NCI-H2227 (cell line): ENCODE measurements at regions not wholly inside any gene's neighbourhood (a gene's known extent, or its start where the extent isn't known, plus 50 kb on each side); places are given as distances from the start of the nearest gene placed in this dataset.
"Not testable (repeated sequence)": the region's sequence is repeated elsewhere in the genome, so short reads cannot be mapped to it uniquely, and the experiment has no call there.

Experiments
- DNase-seq: peaks from one replicate; lab custom pipeline; 2025; ENCODE audit not compliant: unreplicated experiment; lab: John Stamatoyannopoulos, UW

DNA sequence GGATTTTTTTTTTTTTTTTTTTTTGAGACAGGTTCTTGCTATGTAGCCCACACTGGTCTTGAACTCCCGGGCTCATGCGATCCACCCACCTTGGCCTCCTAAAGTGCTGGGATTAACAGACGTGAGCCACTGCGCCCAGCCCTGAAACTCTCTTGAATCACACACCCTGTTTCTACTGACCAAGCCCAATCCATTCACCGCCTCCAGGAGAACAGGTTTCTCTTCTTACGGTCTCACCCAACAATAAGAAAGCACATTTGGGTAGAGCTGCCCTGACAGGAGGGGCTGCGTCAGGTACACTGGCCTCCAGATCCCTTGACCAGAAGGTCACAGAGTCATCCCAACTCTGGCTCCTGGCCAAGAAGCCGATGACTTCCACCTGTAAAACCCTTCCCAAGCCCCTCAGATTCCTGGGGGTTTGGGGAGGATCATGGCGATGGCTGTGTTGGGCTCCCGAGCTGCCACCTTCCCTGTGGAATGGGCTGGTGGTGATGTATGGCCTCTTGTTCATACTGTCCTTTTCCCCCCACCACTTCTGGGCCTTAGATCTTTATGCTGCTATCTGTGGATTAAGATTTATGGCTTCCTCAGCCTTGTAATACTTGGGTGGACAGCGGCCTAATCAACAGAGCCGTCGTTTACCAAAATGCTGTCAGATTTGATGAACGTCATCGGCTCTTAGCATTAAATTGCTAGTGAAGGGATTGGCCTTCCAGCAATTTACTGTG is 89.1 kb downstream of the KATNIP start:
- peak; percentile 66 for DNase-seq

GRCh38 chr16:27639561-27640276 is 89.8 kb downstream of the KATNIP start:
- DNase-seq, result peak; percentile 65

DNA sequence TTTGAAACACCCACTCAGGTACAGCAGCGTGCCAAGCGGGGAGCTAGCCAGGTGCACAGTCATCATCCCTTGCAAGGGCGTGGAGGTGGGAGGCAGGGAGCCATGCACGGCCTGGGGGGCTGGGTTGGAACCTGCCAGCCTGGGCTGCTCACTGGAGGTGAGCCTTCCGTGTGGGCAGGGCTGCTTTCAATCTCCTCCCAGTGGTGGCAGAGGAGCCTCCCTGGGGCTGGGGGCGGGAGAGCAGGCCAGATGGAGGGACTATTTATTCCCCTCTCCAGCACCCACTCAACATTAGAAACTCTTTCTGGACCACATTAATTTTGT is 90.3 kb downstream of the KATNIP start:
- DNase-seq, result peak; percentile 37

GRCh38 chr16:27641260-27641659 is 91.3 kb downstream of the KATNIP start:
- DNase-seq, result no peak

GRCh38 chr16:27641734-27642415 is 91.9 kb downstream of the KATNIP start:
- DNase-seq, result not testable (repeated sequence)

DNA sequence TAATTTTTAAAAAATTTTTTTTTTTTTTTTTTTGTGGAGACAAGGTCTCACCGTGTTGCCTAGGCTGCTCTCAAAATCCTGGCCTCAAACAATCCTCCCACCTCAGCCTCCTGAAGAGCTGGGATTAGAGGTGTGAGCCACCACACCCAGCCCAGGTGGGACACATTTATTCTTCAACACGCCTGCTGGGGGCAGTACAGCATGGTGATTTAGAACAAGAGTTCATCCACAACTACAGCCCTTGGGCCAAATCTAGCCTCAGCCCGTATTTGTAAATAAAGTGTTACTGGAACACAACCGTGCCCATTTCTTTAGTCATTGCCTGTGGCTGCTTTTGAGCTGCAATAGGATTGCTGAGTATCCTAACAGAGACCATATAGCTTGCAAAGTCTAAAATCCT is 92.8 kb downstream of the KATNIP start:
- DNase-seq, result no peak

DNA sequence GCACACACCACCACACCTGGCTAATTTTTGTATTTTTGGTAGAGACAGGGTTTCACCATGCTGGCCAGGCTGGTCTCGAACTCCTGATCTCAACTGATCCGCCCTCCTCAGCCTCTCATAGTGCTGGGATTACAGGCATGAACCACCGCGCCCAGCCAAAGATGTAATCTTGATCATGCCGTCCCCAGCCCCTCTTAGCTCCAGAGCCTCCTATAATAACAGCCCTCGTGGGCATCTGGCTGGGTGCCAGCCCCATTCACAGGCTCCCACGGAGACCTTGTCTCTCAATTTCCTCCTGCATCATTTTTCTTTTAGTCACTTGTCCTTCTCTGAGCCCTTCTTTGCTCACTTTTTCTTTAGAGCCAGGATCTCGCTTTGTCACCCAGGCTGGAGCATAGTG is 94.2 kb downstream of the KATNIP start:
- peak; percentile 80 for DNase-seq

DNA sequence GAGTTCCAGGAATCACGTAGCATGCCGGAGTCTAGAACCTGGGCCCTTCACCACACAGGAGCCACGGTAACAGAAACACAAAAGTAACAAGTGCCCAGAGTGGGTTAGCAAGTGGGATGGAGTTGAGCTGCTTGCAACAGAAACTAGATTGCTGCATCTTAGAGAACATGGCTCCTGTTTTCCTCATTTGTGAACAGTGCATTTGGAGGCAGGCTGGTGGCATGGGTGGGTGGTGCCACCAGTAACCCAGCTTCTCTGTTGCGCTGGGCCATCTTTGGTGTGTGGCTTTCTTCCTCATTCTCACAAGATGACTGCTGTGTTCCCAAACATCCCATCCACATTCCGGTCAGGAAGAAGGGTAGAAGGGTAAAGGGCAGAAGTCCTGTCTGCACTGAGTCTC is 95.5 kb downstream of the KATNIP start:
- no peak for DNase-seq

GRCh38 chr16:27646806-27647205 is 96.9 kb downstream of the KATNIP start:
- DNase-seq, result no peak

GRCh38 chr16:27649021-27649420 is 99.1 kb downstream of the KATNIP start:
- DNase-seq, result no peak

- DNase-seq, result no peak
Observed at GRCh38 chr16:27650073-27650701, 100.2 kb downstream of the KATNIP start.

- DNase-seq, result peak; percentile 29
Observed at GRCh38 chr16:27651301-27651700, 101.4 kb downstream of the KATNIP start.

GRCh38 chr16:27657811-27658210 is 107.9 kb downstream of the KATNIP start:
- no peak for DNase-seq

DNA sequence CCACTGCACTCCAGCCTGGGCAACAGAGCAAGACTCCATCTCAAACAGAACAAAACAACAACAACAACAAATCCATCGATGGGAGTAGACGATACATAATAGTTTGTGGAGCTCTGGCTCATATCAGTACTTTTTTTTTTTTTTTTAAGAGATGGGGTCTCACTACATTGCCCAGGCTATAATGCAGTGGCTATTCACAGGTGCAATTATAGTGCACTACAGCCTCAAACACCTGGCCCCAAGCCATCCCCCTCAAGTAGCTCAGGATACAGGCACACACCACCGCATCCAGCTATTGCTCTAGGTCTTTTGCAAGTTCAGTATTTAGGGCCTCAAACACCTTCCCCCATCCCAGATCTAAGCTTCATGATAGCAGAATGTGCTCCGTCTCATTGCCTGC is 110.6 kb downstream of the KATNIP start:
- DNase-seq, result no peak

- DNase-seq, result not testable (repeated sequence)
Observed at GRCh38 chr16:27663235-27663634, 113.3 kb downstream of the KATNIP start.

GRCh38 chr16:27665881-27666280 is 115.9 kb downstream of the KATNIP start:
- no peak for DNase-seq

DNA sequence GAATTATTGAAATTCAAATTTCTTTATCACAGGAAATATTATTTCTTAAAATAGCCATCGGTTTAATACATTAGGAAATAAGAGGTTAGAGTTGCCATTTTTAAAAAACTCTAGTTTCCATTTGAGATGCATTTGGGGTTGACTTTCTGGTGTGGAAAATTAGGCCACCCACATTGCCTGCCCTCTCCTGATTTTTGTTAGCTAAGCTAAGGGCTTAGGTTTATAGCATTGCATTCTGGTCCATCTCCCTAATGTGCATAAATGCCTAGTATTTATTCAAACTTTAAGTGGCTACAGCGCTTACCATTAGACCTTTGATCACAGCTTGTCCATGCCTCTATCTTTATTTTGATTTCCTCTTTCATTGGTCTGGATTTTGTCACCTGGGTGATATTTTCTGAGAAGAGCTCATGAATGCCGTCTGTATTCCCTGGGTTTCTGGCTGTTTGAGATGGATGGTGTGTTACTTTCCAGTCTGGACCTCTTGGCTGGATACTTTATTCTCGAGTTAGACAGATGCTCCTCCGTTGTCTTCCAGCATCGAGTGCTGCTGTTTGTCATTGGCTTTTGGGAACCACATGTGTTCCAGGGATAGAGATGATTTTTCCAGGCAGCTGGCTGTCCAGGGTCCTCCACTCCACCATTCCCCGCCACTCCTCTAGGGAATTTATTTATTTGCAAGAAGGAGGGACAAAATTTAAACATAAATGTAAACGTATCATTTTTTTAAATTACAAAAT is 120.3 kb downstream of the KATNIP start:
- DNase-seq, result no peak

DNA sequence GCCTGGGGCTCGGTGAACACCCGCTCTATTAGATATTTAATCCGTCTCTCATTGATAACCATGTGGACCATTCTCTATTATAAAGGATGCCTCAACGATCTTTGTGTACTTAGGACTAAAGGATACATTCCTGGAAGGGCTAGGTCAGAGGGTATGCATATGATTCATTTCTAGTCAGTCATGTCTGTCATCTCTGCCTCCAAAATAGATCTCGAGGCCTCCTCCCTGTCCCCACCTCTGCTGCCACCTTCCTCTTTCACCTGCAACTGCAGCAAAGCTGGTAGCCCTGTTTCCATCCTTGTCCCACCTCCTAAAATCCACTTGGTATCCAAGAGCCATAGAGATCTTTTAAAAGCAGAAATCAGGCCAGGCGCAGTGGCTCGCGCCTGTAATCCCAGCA is 121.5 kb downstream of the KATNIP start:
- no peak for DNase-seq

- DNase-seq, result no peak
Observed at GRCh38 chr16:27676839-27677238, 126.9 kb downstream of the KATNIP start.

- DNase-seq, result no peak
Observed at GRCh38 chr16:27677263-27677662, 127.3 kb downstream of the KATNIP start.

GRCh38 chr16:27678955-27679354 is 129.0 kb downstream of the KATNIP start:
- no peak for DNase-seq
